Progenitor cell of endocrine pancreas (in vitro differentiated cells): ENCODE measurements at regions not wholly inside any gene's neighbourhood (a gene's known extent, or its start where the extent isn't known, plus 50 kb on each side); places are given as distances from the start of the nearest gene placed in this dataset.

Source experiments
- DNase-seq: peaks from one replicate; pipeline ENCODE4 v3.0.0; 2021; ENCODE audit warnings: low spot score; ENCODE audit not compliant: unreplicated experiment
- H3K27ac Mint-ChIP-seq: 2 replicates; pipeline ENCODE4 v1.8.0; 2021; ENCODE audit warnings: mild to moderate bottlenecking, moderate library complexity, mixed read lengths
- H3K27me3 Mint-ChIP-seq: 2 replicates; pipeline ENCODE4 v1.8.0; 2021; ENCODE audit warnings: mixed read lengths
- H3K36me3 Mint-ChIP-seq: 2 replicates; pipeline ENCODE4 v1.8.0; 2022; ENCODE audit warnings: mixed read lengths; ENCODE audit not compliant: insufficient read depth
- H3K4me1 Mint-ChIP-seq: 2 replicates; pipeline ENCODE4 v1.8.0; 2021; ENCODE audit warnings: low read depth, mixed read lengths
- H3K4me3 Mint-ChIP-seq: 2 replicates; pipeline ENCODE4 v1.8.0; 2021; ENCODE audit warnings: low read depth, mild to moderate bottlenecking, moderate library complexity, mixed read lengths
- H3K9me3 Mint-ChIP-seq: 2 replicates; pipeline ENCODE4 v1.8.0; 2021; ENCODE audit warnings: low read depth, mixed read lengths
- TF ChIP-seq, protein P1 (sequence below): fragments of 200-600 bp; sonication (generic); IDR thresholded peaks from one replicate; pipeline ENCODE4 v1.5.0; 2021; ENCODE audit warnings: antibody characterized with exemption, mild to moderate bottlenecking; ENCODE audit not compliant: unreplicated experiment

- Mint-ChIP-seq H3K27me3 (peaks cover 6% of the 10 kb centered on the region), H3K36me3 (no peaks in the 10 kb centered on the region), H3K27ac (no peak overlapping the region), H3K4me1 (peaks cover 22% of the 10 kb centered on the region), H3K4me3 (no peak overlapping the region), H3K9me3 (peaks cover 2% of the 10 kb centered on the region)
- no peak for DNase-seq
- TF ChIP-seq, protein P1, sequence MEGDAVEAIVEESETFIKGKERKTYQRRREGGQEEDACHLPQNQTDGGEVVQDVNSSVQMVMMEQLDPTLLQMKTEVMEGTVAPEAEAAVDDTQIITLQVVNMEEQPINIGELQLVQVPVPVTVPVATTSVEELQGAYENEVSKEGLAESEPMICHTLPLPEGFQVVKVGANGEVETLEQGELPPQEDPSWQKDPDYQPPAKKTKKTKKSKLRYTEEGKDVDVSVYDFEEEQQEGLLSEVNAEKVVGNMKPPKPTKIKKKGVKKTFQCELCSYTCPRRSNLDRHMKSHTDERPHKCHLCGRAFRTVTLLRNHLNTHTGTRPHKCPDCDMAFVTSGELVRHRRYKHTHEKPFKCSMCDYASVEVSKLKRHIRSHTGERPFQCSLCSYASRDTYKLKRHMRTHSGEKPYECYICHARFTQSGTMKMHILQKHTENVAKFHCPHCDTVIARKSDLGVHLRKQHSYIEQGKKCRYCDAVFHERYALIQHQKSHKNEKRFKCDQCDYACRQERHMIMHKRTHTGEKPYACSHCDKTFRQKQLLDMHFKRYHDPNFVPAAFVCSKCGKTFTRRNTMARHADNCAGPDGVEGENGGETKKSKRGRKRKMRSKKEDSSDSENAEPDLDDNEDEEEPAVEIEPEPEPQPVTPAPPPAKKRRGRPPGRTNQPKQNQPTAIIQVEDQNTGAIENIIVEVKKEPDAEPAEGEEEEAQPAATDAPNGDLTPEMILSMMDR, result no peak
These were observed 101.0 kb downstream of the HRH4 start for GRCh38 chr18:24561369-24561965.

GRCh38 chr18:24567199-24567598 lies 106.8 kb downstream of the HRH4 start:
- peaks cover 5% of the 10 kb centered on the region for H3K4me1 Mint-ChIP-seq
- TF ChIP-seq, protein P1, result no peak
- no peaks in the 10 kb centered on the region for H3K36me3 Mint-ChIP-seq
- peak overlapping the region; percentile 29 for H3K27ac Mint-ChIP-seq
- H3K4me3 Mint-ChIP-seq, result no peak overlapping the region
- DNase-seq, result no peak
- peaks cover 3% of the 10 kb centered on the region for H3K27me3 Mint-ChIP-seq
- no peaks in the 10 kb centered on the region for H3K9me3 Mint-ChIP-seq

DNA sequence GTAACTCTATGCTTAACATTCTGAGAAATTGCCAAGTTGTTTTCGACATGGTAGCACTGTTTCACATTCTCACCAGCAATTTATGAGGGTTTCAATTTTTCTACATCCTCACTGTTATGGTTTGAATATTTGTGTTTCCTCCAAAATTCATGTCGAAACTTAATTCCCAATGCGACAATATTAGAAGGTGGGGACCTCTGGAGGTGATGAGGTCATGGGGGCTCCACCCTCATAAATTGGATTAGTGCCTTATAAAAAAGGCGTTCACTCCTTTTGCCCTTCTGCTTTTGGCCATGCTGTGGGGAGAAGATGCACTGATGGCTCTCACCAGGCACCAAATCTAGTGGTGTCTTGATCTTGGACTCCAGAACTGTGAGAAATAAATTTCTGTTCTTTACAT lies 110.3 kb downstream of the HRH4 start:
- Mint-ChIP-seq H3K4me3 (no peak overlapping the region), H3K27ac (no peak overlapping the region), H3K36me3 (no peaks in the 10 kb centered on the region), H3K9me3 (no peaks in the 10 kb centered on the region), H3K4me1 (no peaks in the 10 kb centered on the region), H3K27me3 (no peaks in the 10 kb centered on the region)
- TF ChIP-seq, protein P1, result no peak
- DNase-seq, result no peak

DNA sequence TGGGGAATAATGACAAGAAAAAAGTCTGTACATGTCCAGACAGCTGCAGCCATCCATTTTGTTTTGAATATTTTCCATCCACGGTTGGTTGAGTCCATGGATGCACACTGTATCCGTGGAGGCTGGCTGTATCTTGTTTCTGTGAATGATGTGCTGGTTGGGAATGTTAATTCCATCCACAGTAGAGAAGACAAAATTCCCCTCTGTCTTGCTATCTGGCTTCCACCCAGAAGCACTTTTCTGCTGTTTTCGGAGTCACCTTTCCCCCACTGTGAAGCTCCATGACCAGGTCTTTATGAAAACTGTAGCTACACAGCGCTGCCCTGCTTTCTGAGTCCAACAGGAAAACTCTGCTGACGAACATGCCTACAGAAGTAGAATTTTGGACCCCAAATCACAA lies 122.3 kb downstream of the HRH4 start:
- Mint-ChIP-seq H3K36me3 (no peaks in the 10 kb centered on the region), H3K4me3 (no peak overlapping the region), H3K9me3 (no peaks in the 10 kb centered on the region), H3K27ac (no peak overlapping the region), H3K4me1 (no peaks in the 10 kb centered on the region), H3K27me3 (peaks cover 15% of the 10 kb centered on the region)
- no peak for DNase-seq
- TF ChIP-seq, protein P1, result no peak

GRCh38 chr18:24584205-24584604 lies 123.8 kb downstream of the HRH4 start:
- Mint-ChIP-seq H3K4me1 (no peaks in the 10 kb centered on the region), H3K36me3 (no peaks in the 10 kb centered on the region), H3K27me3 (peaks cover 15% of the 10 kb centered on the region), H3K27ac (no peak overlapping the region), H3K9me3 (no peaks in the 10 kb centered on the region), H3K4me3 (no peak overlapping the region)
- TF ChIP-seq, protein P1, result no peak
- DNase-seq, result no peak
